Bronchial epithelial cell (primary cell): ENCODE measurements at regions not wholly inside any gene's neighbourhood (a gene's known extent, or its start where the extent isn't known, plus 50 kb on each side); places are given as distances from the start of the nearest gene placed in this dataset.

Source experiments
- DNase-seq: peaks from one replicate; pipeline ENCODE4 v3.0.0-alpha.2; 2010; ENCODE audit warnings: low read depth
- FAIRE-seq: peaks from 2 replicates; lab custom pipeline; 2011; peaks lifted over from hg19 to GRCh38; lab: Jason Lieb, UNC
- H3K27me3 ChIP-seq: 2 replicates; pipeline ENCODE4 v1.5.1; 2011; ENCODE audit warnings: low read length; ENCODE audit not compliant: control insufficient read depth, insufficient read depth
- H3K36me3 ChIP-seq: 2 replicates; pipeline ENCODE4 v1.5.1; 2011; ENCODE audit warnings: low read length; ENCODE audit not compliant: control insufficient read depth, insufficient read depth
- H3K4me3 ChIP-seq: 2 replicates; pipeline ENCODE4 v1.5.1; 2011; ENCODE audit warnings: mild to moderate bottlenecking, low read depth, low read length, control low read depth
- TF ChIP-seq, protein P1 (sequence below): IDR thresholded peaks from 2 replicates; pipeline ENCODE4 v1.5.1; 2011; ENCODE audit warnings: mild to moderate bottlenecking, moderate library complexity, low read length, control low read depth, inconsistent platforms; ENCODE audit not compliant: insufficient read depth, severe bottlenecking

GRCh38 chr1:115233598-115233997, 104.5 kb downstream of the NGF start:
- TF ChIP-seq, protein P1, sequence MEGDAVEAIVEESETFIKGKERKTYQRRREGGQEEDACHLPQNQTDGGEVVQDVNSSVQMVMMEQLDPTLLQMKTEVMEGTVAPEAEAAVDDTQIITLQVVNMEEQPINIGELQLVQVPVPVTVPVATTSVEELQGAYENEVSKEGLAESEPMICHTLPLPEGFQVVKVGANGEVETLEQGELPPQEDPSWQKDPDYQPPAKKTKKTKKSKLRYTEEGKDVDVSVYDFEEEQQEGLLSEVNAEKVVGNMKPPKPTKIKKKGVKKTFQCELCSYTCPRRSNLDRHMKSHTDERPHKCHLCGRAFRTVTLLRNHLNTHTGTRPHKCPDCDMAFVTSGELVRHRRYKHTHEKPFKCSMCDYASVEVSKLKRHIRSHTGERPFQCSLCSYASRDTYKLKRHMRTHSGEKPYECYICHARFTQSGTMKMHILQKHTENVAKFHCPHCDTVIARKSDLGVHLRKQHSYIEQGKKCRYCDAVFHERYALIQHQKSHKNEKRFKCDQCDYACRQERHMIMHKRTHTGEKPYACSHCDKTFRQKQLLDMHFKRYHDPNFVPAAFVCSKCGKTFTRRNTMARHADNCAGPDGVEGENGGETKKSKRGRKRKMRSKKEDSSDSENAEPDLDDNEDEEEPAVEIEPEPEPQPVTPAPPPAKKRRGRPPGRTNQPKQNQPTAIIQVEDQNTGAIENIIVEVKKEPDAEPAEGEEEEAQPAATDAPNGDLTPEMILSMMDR, result no peak
- H3K27me3 ChIP-seq, result no peaks in the 10 kb centered on the region
- DNase-seq (no peak), FAIRE-seq (no peak)
- no peaks in the 10 kb centered on the region for H3K36me3 ChIP-seq
- no peak overlapping the region for H3K4me3 ChIP-seq

- TF ChIP-seq, protein P1, result no peak
- Histone ChIP-seq H3K27me3 (no peaks in the 10 kb centered on the region), H3K4me3 (no peak overlapping the region), H3K36me3 (no peaks in the 10 kb centered on the region)
- FAIRE-seq (no peak), DNase-seq (no peak)
Measured at GRCh38 chr1:115230281-115230680, 107.8 kb downstream of the NGF start.

- Histone ChIP-seq H3K36me3 (no peaks in the 10 kb centered on the region), H3K27me3 (no peaks in the 10 kb centered on the region), H3K4me3 (no peak overlapping the region)
- no peak for FAIRE-seq
- TF ChIP-seq, protein P1, result no peak
- peak; percentile 73 for DNase-seq
Measured at GRCh38 chr1:115229016-115229415, 109.0 kb downstream of the NGF start.

DNA sequence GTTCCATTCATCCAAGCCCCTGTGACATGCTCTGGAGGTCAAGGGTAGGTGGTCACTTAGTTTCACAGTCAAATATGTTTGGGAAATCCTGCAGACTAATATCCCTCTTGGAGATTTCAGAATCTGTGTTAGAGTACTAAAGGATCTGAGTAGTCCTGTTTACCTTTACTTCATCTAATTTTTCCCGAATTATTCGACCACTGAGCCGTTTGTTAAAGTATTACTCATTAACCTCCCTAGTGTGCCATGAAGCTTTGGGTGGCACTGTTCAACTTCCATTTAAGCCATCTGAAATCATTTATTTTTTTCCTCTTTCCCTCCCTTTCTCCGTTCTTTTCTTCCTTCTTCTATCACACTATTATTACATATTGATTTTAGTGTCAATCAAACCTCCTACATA, 109.9 kb downstream of the NGF start:
- TF ChIP-seq, protein P1, result no peak
- Histone ChIP-seq H3K36me3 (no peaks in the 10 kb centered on the region), H3K4me3 (no peak overlapping the region), H3K27me3 (no peaks in the 10 kb centered on the region)
- DNase-seq (no peak), FAIRE-seq (no peak)

DNA sequence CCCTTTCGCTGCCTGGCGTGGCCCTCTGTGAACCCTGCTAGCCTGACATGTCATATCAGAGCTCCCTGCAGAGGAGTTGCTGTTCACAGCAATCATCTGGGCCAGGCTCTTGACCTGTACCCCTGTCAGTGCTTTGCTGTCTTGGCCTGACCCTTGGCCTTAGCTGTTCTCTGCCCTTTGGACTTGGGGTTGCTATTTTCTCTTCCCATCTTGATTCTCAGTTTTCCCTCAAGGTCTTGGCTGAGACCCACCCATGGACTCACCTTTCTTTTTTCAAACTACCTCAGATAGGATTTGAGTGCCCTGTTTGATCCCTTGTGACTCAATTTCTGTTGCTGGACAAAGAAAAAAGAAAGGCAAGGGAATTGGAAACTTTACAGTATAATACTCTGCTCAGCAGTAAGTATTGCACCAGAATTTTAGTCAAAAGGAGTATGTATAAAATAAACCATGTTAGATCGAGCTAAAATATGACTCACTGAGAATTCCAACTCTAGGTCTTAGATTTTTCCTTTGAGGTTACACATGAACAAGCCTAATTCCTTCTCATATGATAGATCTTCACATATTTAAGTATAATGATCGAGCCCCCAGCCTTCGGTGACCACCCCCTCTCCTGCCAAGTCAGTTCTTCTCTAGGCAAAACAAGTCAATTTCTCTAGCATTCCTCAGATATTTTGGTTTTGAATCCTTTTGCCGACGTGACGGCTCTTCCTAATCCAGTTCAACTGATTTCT, 110.5 kb downstream of the NGF start:
- DNase-seq (no peak), FAIRE-seq (no peak)

More for the DNA sequence above, 110.5 kb downstream of the NGF start:
- TF ChIP-seq, protein P1, result no peak
- Histone ChIP-seq H3K4me3 (no peak overlapping the region), H3K36me3 (no peaks in the 10 kb centered on the region), H3K27me3 (no peaks in the 10 kb centered on the region)
